ENCODE measurements at regions not wholly inside any gene's neighbourhood (a gene's known extent, or its start where the extent isn't known, plus 50 kb on each side); places are given as distances from the start of the nearest gene placed in this dataset.

GRCh38 chr6:43846556-43846955 is 76.5 kb downstream of the VEGFA start:
- DNase-seq (ENCODE audit: low read depth, low spot score) (no peak), FAIRE-seq (no peak), ATAC-seq (no peak)
- ChIA-PET POLR2A (interaction anchor here (0.9 to 1.2 kb wide), 2 partner anchors 9 to 107 kb away, joined by 3 read pairs; no protein-coding TSS in a partner anchor), CTCF (interaction anchor here (0.8 to 2.9 kb wide), 8 partner anchors 9 to 94 kb away, joined by 3 to 11 read pairs (median 3); no protein-coding TSS in a partner anchor), RAD21 (ENCODE audit: unreplicated experiment) (interaction anchor here (0.7 to 1.3 kb wide), 4 partner anchors 9 to 232 kb away, joined by 3 to 5 read pairs (median 4); no protein-coding TSS in a partner anchor), SMC1A (ENCODE audit: uncharacterized antibody, unreplicated experiment) (interaction anchor here (1.0 to 2.3 kb wide), 5 partner anchors 8 to 86 kb away, joined by 3 to 7 read pairs (median 4); no protein-coding TSS in a partner anchor)
- Histone ChIP-seq H3K27me3 (replicated peaks in 1 of 2; ENCODE audit: control insufficient read depth in 2 of 2, insufficient read depth in 2 of 2, low read length in 1 of 2) (no peaks in the 10 kb centered on the region; a peak in 1 of 4 replicates), H3K9ac (ENCODE audit: control insufficient read depth, insufficient read depth, low read length) (no peak overlapping the region), H3K27ac (ENCODE audit: control insufficient read depth, insufficient read depth) (no peak overlapping the region), H2AFZ (ENCODE audit: control insufficient read depth, low read depth, low read length) (no peak overlapping the region), H3K4me1 (ENCODE audit: control insufficient read depth, insufficient read depth, low read length) (no peaks in the 10 kb centered on the region), H3K79me2 (ENCODE audit: control insufficient read depth, insufficient read depth, low read length) (no peaks in the 10 kb centered on the region), H3K9me3 (replicated peaks; ENCODE audit: control insufficient read depth, insufficient read depth, low read length) (no peaks in the 10 kb centered on the region), H3K36me3 (ENCODE audit: control insufficient read depth in 2 of 2, insufficient read depth in 2 of 2, low read length in 1 of 2) (no peaks in the 10 kb centered on the region), H3K4me3 (no peak overlapping the region), H4K20me1 (ENCODE audit: control insufficient read depth, insufficient read depth) (no peaks in the 10 kb centered on the region; the same call in 1 of the 2 replicates), H3K4me2 (ENCODE audit: control insufficient read depth, insufficient read depth) (no peak overlapping the region)
- TF ChIP-seq BCLAF1 (IDR thresholded peaks at IDR 0.05): no peak
- TF ChIP-seq CREM (IDR thresholded peaks at IDR 0.05; ENCODE audit: low read depth): no peak
- no peak for TF ChIP-seq MTA3 (IDR thresholded peaks at IDR 0.05; ENCODE audit: borderline replicate concordance, low read length)
- TF ChIP-seq ELK1 (IDR thresholded peaks at IDR 0.05; ENCODE audit: low read depth, low read length): no peak
- no peak for TF ChIP-seq SREBF1 (IDR thresholded peaks at IDR 0.05; ENCODE audit: low read length)
- no peak for TF ChIP-seq MYC (IDR thresholded peaks at IDR 0.05; ENCODE audit: insufficient read depth, insufficient read length, insufficient replicate concordance, low read length, severe bottlenecking)
- TF ChIP-seq WRNIP1 (IDR thresholded peaks at IDR 0.05; ENCODE audit: borderline replicate concordance, low read depth, low read length): no peak
- TF ChIP-seq SIN3A (IDR thresholded peaks at IDR 0.05; ENCODE audit: low read depth, low read length): no peak
- TF ChIP-seq IKZF1 (conservative IDR thresholded peaks at IDR 0.05): no peak
- in situ Hi-C loops (cut with MboI): no loop called here
- no TSS peak for BruUV-seq (replicated peaks)
- WGBS (ENCODE audit: insufficient coverage, insufficient replicate concordance, low lambda C conversion rate, missing lambda C conversion rate): 54% methylated on average over 8 of the region's 8 CpGs
- intact Hi-C loops (cut with micrococcal nuclease; ENCODE audit: unreplicated experiment): no loop called here
